NCI-H345 (cell line): ENCODE measurements at regions not wholly inside any gene's neighbourhood (a gene's known extent, or its start where the extent isn't known, plus 50 kb on each side); places are given as distances from the start of the nearest gene placed in this dataset.

Experiments used
- DNase-seq: peaks from one replicate; lab custom pipeline; 2025; lab: John Stamatoyannopoulos, UW

DNA sequence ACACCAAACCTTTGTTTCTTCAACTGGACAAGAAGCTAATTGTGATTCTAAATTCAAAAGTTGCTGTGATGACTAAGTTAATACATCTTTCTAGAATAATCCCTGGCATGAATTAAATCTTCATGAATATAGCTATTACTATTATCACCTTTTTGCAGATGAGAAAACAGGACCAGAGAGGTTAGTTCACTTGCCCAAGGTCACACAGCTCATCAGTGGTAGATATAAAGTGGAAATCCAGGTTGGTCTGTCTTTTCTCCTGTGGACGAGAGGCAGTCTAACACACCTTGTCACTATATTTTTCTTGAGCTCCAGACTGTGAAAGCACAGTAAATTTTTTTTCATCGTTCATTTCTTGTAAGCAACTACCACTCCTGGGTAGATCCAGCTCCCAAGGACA, 247.6 kb upstream of the LRTM1 start:
- no peak for DNase-seq

DNA sequence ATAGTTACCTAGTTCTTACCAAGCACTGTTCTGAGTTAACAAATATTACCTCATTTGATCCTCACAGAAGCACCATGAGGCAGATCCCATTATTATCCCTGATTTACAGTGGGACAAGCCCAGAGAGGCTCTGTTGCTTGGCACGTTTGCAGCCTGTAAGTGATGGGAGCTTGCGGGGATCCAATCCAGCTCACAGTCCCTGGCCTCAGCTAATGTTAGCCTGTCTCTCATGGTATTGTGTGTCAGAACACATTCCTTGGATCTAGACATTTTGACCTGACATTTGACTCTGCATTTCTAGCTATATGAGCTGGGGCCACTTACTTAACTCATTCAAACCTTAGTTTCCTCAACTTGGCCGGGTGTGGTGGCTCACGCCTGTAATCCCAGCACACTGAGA, 246.9 kb upstream of the LRTM1 start:
- no peak for DNase-seq

DNA sequence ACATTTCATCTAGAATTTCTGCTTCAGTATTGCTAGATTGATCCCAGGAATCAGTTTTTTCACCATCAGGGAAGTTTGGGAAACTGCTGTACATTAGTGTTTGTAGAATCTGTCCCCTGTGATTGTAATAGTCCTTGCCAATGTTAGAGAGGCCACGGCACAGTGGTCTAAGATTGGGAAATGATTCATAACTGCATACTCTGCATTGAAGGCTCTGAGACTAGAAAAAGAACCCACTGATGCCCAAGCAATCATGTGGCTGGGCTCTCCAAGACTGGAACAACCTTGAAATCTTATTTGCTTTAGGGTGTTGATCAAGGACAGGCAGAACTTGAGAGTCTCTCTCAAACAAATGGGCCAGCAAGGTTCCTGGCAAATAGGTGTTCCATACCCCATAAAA, 245.6 kb upstream of the LRTM1 start:
- no peak for DNase-seq

DNA sequence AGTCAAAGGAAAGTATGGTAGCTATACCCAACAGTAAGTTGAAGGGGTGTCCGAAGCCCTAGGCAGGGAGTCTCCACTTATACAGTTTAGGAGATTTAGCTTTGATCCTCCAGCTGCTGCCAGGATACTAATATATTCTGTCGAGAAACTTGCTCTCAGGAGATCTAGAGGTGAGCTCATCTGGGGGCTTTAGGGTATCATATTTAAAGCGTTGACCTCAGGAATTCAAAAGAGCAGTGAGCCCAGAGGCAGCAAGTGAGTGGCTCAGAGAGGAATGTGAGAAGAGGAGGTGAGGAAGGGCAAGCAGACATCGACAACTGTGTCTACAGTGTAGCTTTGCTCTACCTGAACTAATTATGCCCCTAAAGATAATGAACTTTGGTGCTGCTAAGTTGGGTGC, 245.1 kb upstream of the LRTM1 start:
- DNase-seq, result no peak

DNA sequence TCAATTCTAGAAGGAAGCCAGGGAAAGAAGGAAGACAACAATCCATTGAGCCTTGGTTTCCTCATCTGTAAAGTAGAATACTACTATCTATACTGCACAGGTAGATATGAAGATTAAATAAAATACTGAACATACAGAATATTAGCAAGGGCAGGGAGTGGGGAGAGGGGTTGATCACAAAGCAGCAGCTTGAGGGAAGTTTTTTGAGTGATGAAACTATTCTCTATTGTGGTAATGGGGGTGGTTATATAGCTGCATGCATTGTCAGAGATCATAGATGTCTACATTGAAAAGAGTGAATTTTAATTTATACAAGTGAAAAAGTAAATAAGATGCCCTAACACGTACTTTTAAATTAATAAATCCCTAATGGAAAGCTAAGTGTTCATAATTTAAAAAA, 242.6 kb upstream of the LRTM1 start:
- DNase-seq, result no peak

DNA sequence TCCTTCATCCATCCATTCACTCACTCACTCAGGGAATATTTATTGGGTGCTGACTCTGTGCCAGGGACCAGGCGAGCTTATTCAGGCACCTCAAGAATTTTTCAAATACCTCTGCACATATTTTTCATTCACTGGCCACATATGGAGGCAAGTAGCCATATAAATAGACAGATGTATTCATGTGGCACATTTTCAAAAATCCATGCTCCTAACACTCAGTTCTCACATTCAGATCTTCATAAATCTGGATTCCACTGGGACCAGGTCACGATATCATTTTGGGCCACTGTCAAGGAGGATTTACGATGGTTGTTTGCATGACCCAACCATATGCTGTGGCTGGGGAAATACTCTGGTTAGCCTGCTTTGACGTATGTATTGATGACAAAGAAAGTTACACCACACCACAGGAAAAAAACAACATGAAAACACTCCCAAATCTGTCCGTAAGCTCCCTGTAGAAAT, 241.8 kb upstream of the LRTM1 start:
- DNase-seq, result no peak

DNA sequence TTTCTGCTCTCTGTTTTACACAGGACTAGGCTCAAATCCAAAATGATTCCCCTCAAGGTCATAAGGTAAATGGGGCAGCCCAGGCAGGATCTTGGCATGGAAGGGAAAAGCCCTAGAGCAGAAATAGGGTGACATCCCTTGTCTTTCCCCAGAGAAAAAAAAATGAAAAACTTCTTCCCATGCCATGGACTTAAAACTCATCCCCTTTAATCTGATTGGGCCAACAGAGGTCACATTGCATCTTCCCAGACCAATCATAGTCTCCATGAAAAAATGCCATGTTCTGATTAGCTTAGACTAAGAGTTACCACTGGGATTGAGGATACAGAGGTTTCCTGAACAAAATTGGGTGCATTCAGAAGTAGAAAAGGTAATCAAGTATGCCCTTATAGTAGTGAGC, 241.3 kb upstream of the LRTM1 start:
- no peak for DNase-seq

DNA sequence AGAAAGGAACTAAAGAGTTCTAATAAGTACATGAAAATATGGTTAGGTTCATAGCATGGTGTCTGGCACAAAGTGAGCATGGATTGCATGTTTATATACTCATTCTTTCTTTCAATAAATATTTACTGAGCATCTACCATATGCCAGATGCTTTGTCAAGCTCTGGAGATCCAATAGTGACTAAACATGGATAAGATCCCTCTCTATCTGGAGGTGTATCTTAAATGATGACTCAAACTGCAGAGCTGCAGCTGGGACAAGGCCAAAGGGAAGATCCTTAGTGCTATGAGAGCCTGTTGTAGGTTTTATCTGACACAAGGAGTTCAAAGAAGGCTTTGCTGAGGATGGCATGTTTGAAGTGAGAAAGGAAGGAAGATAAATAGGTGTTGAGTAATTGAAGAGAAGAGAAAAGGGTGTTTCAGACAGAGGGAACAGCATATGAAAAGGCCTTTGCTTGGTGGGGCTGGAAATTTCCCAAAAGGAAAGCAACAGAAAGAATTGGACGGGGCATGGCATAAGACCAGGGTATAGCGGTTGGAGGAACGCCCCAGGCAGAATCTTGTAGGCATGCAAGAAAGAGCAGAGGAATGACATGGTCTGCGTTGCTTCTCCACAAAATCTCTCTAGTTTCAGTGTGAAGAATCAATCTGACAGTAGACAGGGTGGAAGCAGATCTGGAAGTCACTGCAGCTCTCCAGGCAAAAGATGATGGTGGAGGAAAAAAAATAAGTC, 239.9 kb upstream of the LRTM1 start:
- DNase-seq, result no peak

DNA sequence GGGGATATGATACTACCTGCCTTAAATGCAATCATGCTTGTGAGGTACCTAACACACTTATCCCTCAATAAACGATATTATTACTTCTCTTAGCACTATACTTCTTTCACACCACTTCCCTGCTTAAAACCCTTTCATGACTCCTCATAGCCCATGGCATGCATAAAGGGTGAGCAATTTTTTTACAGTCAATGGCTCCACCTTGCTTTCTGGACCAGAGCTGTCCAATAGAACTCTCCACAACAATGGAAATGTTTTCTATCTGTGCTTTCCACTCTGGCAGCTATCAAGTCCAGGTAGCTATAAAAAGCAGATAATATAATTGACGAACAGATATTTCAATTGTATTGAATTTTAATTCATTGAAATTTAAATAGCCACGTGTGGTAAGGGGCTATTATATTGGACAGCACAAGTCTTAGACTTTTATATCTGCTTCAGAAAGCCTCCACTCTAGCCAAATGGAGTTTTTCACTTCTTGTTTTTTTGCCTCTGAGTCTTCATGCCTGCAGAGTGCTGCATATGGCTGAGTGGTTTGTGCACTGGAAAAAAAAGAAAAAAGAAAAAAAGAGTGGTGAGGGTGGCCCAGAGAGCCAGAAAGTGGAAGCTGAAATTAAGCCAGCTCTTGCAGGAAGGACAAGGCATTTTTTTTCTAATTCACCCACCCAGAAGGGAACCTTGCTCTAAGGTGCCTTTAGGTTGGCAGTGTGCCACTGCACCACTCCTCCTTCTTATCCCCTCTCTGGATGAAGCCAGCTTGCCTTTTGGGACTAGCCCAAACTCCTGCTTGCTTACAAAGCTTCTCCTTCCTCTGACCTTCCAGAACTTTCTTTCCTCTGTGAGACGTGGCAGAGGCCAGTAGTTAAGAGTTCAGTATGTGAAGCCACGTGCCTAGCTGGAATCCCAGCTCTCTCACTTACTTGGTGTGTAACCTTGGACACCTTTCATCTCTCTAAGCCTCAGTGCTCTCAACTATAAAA, 239.0 kb upstream of the LRTM1 start:
- DNase-seq, result peak; percentile 2

DNA sequence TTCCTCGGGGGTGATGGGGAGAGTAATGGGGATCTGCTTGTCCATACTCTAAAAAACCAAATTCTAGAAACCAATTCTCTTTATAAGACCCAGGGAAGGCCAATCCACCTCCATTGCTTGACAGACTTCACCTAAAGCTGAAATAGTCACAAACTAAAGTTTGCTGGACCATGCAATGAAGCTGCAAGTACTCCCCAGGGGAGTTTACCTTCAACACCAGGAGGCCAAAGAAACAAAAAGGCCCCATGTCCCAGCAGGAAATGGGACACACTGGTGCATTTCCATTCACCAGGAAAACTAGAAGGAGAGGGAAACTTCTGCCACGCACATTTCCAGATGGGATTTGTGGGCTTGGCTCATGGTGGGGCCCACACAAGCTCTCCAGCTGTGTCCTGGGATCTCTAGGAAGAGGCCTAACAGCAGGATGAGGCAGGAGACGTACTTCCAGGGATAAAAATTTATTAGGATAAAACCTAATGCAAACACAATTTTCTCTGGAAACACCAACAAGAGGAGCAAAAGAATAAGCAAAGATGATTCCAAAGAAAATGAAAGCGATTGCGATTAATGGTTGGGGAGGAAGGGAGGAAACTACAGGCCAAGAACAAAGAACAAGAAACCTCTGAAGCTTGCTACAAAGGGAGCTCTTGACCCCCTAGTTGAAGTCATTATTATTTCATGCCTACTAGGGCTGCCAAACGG, 238.0 kb upstream of the LRTM1 start:
- DNase-seq, result no peak

DNA sequence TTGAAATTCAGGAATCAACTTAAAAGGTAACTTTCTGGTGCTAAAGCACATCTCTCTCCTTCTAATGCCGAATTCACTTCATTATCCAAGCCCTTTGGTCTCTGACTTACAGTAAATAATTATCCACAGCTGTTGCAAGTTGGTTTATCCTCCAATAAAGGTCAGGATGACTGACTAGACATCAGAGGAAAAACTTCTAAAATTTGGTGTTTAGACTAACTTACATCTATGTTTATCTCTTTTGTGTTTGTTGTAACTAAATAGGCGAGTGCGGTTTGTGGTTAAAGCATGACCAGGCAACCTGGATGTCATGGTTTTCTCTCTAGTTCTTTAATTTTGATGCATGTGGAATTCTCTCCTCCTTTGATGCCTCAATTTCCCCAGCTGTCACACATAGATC, 237.4 kb upstream of the LRTM1 start:
- DNase-seq, result no peak

DNA sequence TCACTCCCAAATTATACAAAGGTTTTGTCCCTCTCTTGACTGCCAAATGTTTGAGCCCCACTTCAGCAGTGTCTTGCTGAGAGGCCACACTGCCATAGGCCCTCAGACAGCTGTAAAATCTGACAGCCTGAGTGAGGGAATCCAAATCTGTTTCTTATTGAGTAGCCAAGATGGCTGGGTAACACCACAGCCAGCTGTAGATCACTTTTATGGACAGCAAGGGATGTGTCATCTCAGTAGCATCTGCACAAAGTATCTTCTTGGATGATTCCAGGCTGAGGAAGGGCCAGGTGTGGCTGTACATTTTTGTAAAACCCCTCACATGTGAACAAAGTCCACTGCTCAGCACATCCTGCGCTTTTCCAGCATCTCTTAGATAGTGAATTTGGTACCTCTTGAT, 237.0 kb upstream of the LRTM1 start:
- DNase-seq, result no peak

DNA sequence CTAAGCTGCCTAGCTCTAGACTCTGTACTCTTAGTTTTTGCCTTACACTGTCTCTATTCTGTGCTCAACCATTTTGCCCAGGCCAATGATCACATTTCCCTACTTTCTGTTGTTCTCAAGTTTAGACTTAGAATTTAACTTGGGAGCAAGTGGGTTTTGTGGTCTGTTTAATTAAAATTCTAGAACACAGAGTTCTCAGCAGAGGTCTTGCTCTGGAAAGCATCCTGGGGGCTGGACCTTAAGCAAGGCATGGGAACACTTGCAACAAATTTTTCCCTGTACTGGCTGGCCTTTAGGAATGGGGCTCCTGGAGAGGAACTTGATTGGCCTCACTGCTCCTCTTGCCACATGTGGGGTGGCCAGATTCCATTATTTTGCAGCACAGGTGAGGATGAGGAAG, 236.3 kb upstream of the LRTM1 start:
- DNase-seq, result no peak

DNA sequence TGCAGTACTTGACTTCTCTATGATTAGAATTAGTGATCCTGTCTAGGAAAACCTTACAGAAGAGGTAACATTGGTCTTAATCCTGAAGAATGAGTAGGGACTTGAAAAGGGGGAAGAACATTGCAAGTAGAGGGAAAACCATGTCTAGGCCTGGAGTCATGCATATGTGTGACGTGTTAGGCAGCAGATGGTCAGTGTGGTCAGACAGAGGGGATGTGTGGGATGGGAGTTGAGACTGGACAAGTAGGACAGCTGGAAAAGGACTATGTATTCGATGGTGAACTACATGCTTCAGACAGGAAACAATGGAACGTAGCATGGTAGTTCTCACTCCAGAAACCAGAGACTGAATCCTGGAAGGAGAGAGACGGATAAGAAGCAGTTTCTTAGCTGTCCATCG, 235.6 kb upstream of the LRTM1 start:
- no peak for DNase-seq

DNA sequence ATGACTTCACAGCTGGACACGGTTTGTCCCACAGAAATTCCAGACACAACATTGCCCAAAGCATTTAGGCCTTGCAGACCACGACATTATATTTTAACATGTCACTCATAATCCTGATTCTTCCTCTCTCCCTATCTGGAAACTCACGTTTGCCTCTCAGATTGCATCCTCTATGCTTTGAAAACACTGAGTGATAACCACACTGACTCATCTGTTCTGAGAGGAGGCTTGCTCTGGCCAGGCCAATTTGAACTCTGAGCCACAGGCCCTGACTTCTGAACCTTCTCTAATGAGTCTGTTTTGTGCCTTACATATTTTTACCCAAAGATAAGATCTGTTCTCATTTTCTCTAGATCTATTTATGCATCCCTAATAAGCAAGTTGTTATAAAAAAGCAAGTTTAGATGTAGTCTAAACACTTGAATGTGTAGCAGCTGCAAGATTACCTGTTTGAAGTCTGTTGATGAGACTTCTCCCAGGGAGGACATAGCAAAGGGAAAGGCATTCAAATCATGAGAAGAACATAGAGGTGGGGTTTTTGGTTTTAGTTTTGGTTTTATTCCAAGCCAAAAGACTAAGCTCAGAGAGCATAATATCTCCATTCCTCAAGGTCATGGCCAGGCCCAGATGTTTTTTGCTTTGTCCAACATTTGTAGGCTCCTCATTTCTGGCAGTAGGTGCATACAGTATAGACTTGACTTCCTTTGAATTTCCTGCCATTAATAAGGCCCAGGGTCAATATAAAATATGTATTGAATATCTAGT, 234.4 kb upstream of the LRTM1 start:
- no peak for DNase-seq

DNA sequence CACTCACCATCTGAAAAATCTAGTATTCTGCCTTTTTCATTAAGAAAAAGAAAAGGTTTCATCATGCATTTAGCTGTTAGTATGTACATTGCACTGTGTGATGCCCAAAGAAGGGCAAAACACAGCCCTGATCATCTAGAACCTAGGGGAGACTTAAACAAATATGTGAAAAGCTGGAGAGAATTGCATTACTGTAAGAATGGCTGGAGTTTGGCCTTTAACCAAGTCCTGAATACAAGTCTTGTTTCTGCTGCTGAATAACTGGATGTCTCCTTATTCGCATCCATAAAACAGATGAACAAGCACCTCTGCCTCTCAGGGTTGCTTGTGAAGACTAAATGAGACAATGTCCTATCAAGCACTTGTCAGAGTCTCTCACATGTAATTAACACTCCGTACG, 233.4 kb upstream of the LRTM1 start:
- DNase-seq, result no peak

DNA sequence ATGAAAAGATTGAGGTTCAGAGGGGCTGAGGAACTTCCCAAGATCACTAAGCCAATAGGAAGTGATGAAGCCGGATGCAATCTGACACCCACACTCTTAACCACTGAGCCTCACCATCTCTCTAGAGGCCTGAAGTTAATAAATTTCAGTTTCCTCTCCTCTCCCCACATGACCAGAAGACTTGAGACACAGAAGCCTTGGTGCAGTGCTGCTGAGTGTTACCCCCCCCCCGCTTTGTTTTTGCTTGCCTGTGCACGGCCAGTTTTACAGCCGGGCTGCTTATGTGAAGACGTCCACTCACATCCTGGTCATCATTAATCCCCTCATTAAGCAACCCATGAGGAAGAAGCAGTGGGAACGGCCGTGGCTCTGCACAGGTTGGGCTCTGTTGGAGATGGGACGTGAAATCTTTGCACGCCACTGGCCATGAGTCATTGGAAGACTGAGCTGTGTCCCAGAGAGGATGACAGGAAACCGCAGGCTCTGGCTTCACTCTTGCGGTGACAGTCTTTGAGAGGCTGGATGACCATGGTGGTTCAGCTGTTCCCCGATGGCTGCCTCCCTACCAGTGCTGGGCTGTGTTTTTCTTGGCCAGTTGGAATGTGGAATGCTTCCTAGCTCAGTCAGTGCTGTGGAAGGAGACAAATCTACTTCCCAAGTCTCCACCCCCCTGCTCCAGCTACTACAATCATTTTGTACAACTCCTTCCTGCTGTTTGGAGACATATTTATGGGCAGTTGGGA, 232.6 kb upstream of the LRTM1 start:
- DNase-seq, result no peak

DNA sequence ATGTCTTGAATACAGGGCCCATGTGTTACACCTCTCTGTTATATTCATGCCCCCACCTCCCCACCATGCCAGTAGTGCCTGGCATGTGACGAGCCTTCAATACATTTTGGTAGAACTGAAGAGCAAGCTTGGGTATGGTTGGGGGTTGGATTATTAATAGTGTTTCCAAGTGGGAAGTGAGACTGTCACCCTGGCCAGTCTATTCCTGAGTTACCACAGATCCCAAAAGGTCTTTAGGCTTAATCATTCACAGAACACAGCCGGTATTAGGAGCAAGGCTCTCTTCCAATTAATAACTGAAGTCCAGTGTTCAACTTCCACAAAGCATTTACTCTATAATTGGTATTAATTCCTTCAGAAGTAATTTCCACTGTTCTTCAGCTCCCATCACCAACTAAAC, 231.9 kb upstream of the LRTM1 start:
- no peak for DNase-seq

DNA sequence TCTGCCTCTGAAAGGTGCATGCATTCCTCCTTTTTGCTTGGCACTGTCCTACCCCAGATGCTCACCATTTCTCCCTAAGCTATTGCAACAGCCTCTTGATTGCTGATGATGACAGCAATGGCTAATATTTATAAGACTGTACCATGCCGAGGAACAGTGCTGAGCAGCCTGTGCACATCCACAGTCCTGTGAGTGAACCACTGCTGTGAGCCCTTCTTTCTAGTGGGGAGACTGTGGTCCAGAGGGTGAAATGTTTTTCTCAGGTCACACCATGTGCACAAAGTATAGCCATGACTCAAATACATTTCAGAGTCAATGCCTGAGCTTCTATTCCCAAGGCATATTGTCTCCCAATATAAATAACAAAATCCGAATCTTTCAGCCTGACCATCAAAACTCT, 231.2 kb upstream of the LRTM1 start:
- DNase-seq, result no peak

DNA sequence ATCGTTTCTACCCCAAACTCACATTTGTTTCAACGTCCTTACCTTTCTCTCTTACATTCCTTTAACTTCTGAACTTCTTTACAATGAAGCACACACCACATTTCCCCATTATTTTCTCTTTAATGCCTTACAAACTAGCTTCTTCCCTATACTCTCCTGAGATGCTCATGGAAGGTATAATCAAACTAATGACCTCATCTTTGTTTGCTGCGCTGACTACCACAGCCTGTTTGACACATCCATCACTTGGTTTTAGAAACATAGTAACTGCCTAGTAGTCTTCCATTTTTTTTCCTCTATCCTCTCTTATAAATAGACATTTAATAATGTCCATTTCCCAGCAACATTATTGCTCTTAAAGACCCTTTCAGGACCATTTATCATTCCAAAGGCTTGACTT, 230.5 kb upstream of the LRTM1 start:
- no peak for DNase-seq

DNA sequence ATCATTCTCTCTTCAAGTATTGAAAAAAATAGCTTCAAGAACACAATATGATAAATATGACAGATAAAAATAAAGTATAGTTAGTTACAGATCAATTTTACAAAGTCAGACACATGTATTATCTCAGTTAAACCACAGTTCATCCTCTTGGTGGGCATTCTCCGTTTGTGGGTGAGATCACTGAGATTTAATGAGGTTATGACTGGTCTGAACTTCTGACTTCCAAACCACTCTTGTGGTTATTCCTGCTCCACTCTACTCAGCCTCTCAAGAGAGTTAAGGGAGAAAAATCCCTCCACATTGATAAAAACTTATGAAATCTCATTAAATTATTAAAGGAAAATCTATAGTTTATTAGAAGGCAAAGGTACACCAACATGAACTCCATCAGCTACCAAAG, 229.9 kb upstream of the LRTM1 start:
- no peak for DNase-seq
